DND-41 (cell line): ENCODE measurements at regions not wholly inside any gene's neighbourhood (a gene's known extent, or its start where the extent isn't known, plus 50 kb on each side); places are given as distances from the start of the nearest gene placed in this dataset.
"Not testable (repeated sequence)": the region's sequence is repeated elsewhere in the genome, so short reads cannot be mapped to it uniquely, and the experiment has no call there.

Source experiments
- ATAC-seq: fragments of 200-7000 bp; cut with Tn5 transposase; 3 replicates; pipeline ENCODE4 v1.9.1; 2021; ENCODE audit warnings: low read depth; ENCODE audit not compliant: insufficient read depth
- DNase-seq: peaks from one replicate; pipeline ENCODE4 v3.0.0-alpha.2; 2020
- H2AFZ ChIP-seq: 2 replicates; pipeline ENCODE4 v1.6.0; 2012; ENCODE audit warnings: low read depth, low read length
- H3K27ac ChIP-seq: 2 replicates; pipeline ENCODE4 v1.5.1; 2012; ENCODE audit warnings: low read length, inconsistent platforms
- H3K27me3 ChIP-seq: fragments of 200-600 bp; sonication (generic); 2 replicates; pipeline ENCODE4 v1.6.0; 2012; ENCODE audit warnings: low read length, mild to moderate bottlenecking, inconsistent platforms; ENCODE audit not compliant: insufficient read depth, poor library complexity
- H3K36me3 ChIP-seq: 2 replicates; pipeline ENCODE4 v1.5.1; 2012; ENCODE audit warnings: low read length, inconsistent platforms; ENCODE audit not compliant: insufficient read depth
- H3K4me1 ChIP-seq: 2 replicates; pipeline ENCODE4 v1.5.1; 2012; ENCODE audit warnings: mild to moderate bottlenecking, low read length; ENCODE audit not compliant: insufficient read depth
- H3K4me2 ChIP-seq: 2 replicates; pipeline ENCODE4 v1.6.0; 2012; ENCODE audit warnings: mild to moderate bottlenecking, moderate library complexity, low read length, inconsistent platforms; ENCODE audit not compliant: insufficient read depth
- H3K4me3 ChIP-seq, 2 experiments: fragments of 200-600 bp in 1 of 2; shearing (Covaris generic) in 1 of 2; 2 replicates each; pipeline ENCODE4 v1.5.1; 2012 to 2016; ENCODE audit warnings: inconsistent platforms in 2 of 2, low read length in 2 of 2, mild to moderate bottlenecking in 2 of 2, low read depth in 1 of 2, moderate library complexity in 1 of 2
- H3K79me2 ChIP-seq: 2 replicates; pipeline ENCODE4 v1.6.0; 2012; ENCODE audit warnings: low read length, inconsistent platforms; ENCODE audit not compliant: insufficient read depth
- H3K9ac ChIP-seq: 2 replicates; pipeline ENCODE4 v1.6.0; 2012; ENCODE audit warnings: low read depth, mild to moderate bottlenecking, inconsistent platforms, low read length, moderate library complexity
- H3K9me3 ChIP-seq: 2 replicates; pipeline ENCODE4 v1.5.1; 2012; ENCODE audit warnings: low read length, moderate library complexity, mild to moderate bottlenecking, inconsistent platforms; ENCODE audit not compliant: insufficient read depth, severe bottlenecking
- H4K20me1 ChIP-seq: 2 replicates; pipeline ENCODE4 v1.6.0; 2012; ENCODE audit warnings: low read length; ENCODE audit not compliant: insufficient read depth
- CTCF ChIP-seq: IDR thresholded peaks from 2 replicates; pipeline ENCODE4 v1.5.1; 2012; ENCODE audit warnings: borderline replicate concordance, low read length, moderate library complexity, mild to moderate bottlenecking; ENCODE audit not compliant: poor library complexity, severe bottlenecking; ENCODE audit errors: extremely low read depth
- EZH2 ChIP-seq: IDR thresholded peaks from 3 replicates; pipeline ENCODE4 v1.6.1; 2012; ENCODE audit warnings: borderline replicate concordance, low read depth, mild to moderate bottlenecking, moderate library complexity, low read length, inconsistent platforms; ENCODE audit not compliant: severe bottlenecking

GRCh38 chr4:135411251-135411650 lies 1209.7 kb upstream of the PABPC4L start:
- no peak overlapping the region for H3K4me2 ChIP-seq
- no peak overlapping the region for H3K4me3 ChIP-seq
- peaks cover 3% of the 10 kb centered on the region for H3K9me3 ChIP-seq
- H3K4me1 ChIP-seq: no peaks in the 10 kb centered on the region
- H3K79me2 ChIP-seq: no peaks in the 10 kb centered on the region
- no peaks in the 10 kb centered on the region for H3K27me3 ChIP-seq
- H2AFZ ChIP-seq: no peak overlapping the region
- TF ChIP-seq CTCF (no peak), EZH2 (no peak)
- no peak for DNase-seq
- H3K36me3 ChIP-seq: no peaks in the 10 kb centered on the region
- no peaks in the 10 kb centered on the region for H4K20me1 ChIP-seq
- H3K9ac ChIP-seq: no peak overlapping the region
- no peak for ATAC-seq
- H3K27ac ChIP-seq: no peak overlapping the region

- H3K9me3 ChIP-seq, H3K36me3 ChIP-seq, H3K27ac ChIP-seq, H4K20me1 ChIP-seq, H3K79me2 ChIP-seq, H3K27me3 ChIP-seq, DNase-seq, H3K4me2 ChIP-seq, ATAC-seq, H3K4me3 ChIP-seq, H2AFZ ChIP-seq, H3K9ac ChIP-seq, H3K4me1 ChIP-seq: not testable (repeated sequence)
Observed at GRCh38 chr4:135409261-135409660, 1207.7 kb upstream of the PABPC4L start.

GRCh38 chr4:135408109-135408508 lies 1206.5 kb upstream of the PABPC4L start:
- TF ChIP-seq CTCF (no peak), EZH2 (no peak)
- no peak overlapping the region for H3K27ac ChIP-seq
- H3K4me2 ChIP-seq: no peak overlapping the region
- no peaks in the 10 kb centered on the region for H3K79me2 ChIP-seq
- no peak for ATAC-seq
- no peaks in the 10 kb centered on the region for H3K27me3 ChIP-seq
- no peak overlapping the region for H3K4me3 ChIP-seq
- no peaks in the 10 kb centered on the region for H4K20me1 ChIP-seq
- DNase-seq: no peak
- no peaks in the 10 kb centered on the region for H3K4me1 ChIP-seq
- no peaks in the 10 kb centered on the region for H3K36me3 ChIP-seq
- H2AFZ ChIP-seq: no peak overlapping the region
- H3K9ac ChIP-seq: no peak overlapping the region
- H3K9me3 ChIP-seq: peaks cover 6% of the 10 kb centered on the region

- not testable (repeated sequence) for H3K4me2 ChIP-seq, H3K9me3 ChIP-seq, ATAC-seq, DNase-seq, H3K36me3 ChIP-seq, H3K9ac ChIP-seq, H3K79me2 ChIP-seq, H4K20me1 ChIP-seq, H3K4me3 ChIP-seq, H3K27ac ChIP-seq, H3K27me3 ChIP-seq, H3K4me1 ChIP-seq, H2AFZ ChIP-seq
Observed at GRCh38 chr4:135406597-135406996, 1205.0 kb upstream of the PABPC4L start.
